ENCODE measurements at regions not wholly inside any gene's neighbourhood (a gene's known extent, or its start where the extent isn't known, plus 50 kb on each side); places are given as distances from the start of the nearest gene placed in this dataset.

DNA sequence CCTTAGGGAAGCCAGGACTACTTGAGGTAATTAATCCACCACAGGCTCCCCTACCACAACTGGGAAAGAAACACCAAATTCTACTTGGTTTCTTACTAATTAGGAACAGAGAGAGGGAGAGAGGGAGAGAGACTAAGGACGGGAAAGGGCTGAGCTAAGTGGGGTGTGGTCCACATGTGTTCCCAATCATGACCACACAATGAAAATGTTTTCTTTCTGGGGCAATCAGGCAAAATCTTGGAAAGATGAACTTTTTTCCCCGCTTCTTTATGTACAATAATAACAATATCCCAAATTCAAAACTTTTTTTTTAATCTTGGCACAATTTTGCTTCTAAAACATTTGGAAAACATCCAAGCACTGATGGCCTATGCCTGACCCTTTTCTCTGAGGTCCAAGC is 734.4 kb downstream of the MAFB start:
- DNase-seq: no peak

DNA sequence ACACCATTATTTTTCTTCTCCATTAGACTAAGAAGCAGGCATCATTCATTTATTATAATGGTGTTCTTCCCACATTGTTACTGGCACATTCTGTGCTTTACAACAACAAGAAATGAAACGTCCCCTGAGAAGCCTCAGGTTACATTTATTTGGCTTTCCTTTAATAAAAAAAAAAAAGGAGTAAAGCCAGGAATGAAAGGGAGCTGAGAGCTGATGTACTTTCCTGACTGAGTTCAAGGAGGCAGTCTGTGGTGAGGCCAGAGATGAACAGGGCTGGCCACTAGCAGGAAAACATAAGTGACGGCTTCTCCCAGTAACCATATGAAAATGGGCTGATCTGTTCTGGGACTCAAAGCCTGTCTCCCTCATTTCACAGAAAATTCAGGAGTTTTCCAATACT is 742.1 kb downstream of the MAFB start:
- no peak for DNase-seq

DNA sequence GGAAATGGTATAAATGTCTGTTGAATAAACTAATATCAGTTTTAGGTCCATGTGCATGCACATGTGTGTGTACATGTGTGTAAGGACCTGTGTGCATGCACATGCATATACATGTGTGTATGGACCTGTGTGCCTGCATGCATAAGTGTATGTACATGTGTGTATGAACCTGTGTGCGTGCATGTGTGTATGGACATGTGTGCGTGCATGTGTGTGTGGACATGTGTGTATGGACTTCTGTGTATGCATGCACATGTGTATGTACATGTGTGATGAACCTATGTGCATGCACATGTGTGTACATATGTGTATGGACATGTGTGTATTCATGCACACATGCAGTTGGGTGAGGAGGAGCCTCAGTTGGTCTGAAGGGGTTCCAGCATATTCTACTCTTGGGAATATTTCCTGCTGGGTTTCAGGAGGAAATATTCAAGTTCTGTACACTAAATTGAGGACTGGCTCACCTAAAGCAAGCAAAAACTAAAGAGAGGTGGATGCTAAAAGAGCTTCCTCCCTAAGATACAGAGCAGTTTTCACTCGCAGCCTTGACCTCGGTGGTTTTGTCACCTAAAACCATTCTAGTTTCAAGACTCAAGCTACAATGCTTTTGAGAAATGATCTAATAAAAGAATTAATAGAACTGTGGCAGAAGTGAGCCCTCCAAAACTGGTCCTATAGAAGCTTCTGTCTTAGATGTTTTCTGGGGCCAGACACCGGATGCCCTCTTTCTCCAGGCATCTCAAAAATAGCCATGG is 742.8 kb downstream of the MAFB start:
- DNase-seq: no peak

DNA sequence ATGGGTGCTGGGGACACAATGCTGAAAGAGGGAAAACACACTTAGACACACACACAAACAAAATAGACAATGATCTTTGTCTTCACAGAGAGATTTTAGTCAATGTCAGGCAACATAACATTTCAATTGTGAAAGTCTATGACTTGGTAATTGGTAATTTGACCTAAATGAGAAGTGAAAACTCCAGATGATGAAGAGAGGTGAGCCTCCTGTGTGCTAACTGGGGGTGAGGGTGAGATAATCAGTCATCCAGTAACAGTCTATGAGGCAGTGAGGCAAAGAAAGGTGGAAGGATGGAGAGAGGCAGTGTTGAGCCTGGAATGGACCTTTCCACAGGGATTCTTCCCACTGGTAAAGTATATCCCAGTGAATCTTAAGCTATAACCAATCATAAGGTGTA is 744.2 kb downstream of the MAFB start:
- DNase-seq: no peak

DNA sequence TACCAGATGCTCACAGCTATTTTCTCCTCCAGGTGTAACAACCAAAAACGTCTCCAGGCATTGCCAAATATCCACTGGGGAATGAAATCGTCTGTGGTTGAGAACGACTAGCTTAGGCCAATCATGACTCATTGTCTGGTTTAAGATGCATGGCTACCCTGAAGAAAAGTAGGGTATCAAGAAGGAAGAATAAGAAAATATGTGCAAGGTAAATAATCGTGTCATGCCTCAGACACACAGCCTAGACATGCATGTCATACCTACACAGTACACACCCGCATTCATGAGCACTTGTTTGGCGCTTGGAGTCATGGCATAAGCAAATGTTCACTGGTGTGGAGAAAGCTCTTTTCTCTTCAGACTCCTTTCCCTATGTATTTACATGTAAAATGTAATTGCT is 745.7 kb downstream of the MAFB start:
- DNase-seq: no peak

DNA sequence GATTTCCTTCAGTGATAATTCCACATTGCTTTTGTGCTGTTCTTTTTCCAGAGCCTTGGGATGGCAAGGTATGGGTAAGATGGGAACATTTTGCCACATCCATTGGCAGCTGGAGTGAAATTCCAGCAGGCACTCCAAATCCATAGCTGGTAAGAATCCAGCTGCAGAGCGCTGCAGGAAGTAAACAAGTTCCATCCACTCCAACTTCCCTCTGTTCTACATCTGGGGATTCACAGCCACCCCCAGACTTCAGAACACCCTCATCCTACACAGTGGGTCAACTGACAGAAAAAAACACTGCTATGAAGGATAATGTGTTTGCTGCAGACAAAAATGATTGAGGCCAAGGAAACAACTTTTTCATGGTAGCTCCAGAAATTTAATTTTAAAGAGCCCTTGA is 747.8 kb downstream of the MAFB start:
- no peak for DNase-seq

DNA sequence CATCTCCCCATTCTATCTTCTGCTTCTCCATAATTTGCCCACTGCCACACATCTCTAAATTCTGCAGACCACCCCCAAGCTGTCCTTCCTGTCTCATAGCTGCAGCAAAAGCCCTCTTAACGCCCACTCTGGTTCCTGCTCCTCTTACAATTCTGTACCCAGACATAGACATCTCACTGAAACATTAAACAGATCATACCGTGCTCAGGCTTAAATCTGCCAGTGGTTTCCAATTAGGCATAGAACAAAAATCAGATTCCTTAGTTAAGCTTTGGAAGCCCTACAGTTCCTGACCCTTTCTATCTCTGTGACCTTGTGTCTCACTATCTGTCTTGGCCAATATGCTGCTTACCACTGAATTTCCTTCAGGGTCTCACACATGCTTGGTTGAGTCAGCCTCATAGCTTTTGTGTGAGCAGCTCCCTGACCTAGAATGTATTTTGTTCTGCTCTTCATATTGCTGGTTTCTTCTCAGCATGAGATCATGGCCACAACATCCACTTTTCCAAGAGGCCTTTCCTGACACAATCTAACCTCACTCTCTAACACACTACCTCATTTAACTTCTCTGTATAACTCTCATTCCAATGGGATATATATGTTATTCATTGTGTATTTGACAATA is 749.7 kb downstream of the MAFB start:
- no peak for DNase-seq

DNA sequence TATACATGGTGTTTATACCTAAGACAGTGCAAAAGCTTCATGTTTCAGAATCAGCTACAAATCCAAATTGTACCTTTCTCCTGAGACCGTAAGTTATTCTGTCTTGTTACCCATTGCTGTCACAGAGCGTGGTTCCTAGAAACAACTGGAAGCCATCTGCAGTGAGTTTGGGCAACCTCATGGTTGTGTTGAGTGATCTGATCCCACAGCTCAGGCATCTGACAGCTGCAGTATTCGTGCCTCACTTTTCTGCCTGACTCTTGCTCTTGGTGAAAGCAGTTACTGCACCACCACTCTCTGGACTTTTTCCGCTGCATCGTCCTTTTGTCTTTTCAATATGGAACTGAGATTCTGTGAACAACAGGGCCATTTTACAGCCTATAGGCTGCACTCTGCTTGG is 752.6 kb downstream of the MAFB start:
- DNase-seq: no peak

DNA sequence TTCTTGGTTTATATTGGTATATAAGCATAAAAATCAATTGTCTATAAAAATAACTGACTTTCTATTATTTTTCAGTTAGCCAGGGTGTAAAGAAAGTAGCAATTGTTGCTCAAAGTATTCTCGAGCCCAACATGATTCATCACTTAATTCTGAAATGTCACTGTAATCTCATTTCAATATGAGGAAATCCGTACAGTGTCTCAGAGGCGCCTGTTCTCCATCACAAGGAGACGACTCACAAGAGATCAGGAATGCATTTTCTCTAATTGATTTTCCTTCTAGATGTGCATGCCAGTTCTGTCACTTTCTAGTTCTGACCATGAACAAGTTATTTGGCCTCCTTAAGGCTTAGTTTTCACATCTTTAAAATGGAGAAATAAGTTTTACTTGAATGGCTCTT is 753.1 kb downstream of the MAFB start:
- DNase-seq: no peak

DNA sequence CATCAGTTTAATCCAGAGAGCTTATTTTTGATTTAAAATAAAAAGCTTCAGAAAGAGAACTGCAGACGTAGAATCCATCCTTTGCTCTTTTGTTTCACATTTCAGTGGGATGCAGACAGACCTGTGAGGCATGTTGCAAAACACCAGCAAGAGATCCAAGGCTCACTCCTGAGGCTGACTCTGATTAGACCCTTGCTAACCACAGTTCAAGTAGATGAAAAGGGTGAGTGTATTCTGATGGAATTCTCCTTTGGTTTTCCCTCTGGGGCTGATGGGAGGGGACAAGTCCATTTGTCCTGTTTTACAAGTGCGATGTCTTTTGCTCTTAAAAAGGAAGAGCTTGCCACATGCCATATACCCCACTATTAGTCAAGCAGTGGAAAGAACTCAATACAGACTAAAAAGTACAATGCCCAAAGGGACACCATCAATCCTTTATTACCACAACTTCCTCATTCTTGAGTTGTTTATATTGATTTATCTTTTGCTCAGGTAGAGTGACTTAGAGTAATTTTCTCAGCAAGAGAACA is 772.7 kb downstream of the MAFB start:
- no peak for DNase-seq

DNA sequence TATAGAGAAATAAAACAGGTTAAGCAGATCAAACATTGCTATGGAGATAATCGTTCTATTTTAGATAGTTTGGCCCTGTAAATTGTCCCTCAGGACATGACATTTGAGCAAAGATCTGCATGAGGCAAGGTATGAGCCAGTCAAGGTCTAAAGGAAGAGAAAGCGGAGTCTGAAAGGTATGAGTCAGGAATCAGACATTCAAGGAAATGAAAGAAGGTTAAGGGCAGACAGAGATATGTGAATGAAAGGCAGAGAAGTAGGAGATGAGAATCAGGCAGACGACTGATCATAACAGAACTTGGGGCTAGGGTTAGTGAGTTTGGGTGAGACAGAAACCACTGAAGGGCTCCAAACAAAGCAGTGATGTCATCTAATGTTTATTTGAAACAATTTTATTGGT is 775.8 kb downstream of the MAFB start:
- DNase-seq: no peak

DNA sequence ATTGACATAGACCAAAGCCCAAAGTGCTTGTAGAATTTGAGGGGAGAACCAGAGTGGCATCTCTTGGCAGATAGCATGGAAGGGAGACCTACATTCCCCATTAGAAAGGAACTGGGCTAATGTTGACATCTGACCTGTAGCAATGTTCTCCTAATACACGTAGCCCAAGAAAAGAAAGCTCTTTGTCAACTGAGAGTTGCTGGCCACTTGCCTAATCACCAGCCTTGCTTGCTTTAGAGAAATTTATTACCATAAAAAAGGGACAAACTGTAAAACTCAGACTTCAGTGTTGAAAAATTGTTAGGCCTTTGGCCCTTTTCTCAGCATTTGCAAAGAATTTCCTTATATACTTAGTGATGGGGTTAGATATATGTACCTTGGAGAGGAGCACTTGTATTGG is 777.5 kb downstream of the MAFB start:
- DNase-seq: no peak

DNA sequence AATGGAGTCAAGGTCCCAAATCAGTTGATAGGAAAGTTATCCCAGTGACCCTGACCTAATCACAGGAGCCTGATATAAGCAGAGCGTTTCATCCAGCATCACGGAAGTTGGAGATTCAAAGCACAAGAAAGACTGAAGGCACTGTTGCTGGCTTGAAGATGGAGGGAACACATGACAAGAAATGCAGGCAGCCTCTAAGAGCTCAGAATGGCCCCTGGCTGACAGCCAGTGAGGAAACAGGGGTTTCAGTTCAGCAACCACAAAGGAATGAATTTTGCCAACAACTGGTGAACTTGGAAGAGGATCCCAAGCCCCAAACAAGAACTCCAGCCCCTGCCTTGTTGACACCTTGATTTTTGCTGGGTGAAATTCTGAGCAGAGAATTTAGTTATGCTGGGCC is 778.5 kb downstream of the MAFB start:
- DNase-seq: no peak

DNA sequence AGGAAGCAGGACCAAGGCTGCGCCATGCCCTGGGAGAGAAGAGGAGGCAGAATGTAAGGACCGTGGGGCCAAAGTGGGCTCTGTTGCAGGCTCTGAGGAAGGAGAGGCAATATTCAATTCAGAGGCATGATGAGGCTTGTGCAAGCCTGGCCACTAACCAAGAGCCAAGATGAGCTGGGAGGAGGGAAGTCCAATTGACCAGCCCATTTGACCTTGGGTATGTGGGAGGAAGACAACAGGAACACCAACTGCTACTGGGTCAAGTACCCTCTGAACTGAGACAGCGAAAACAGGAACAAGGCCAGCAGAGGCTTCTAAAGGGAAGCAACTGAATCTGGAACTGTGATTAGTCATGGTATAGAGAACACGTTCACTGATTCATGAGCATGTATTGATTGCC is 779.6 kb downstream of the MAFB start:
- DNase-seq: no peak

DNA sequence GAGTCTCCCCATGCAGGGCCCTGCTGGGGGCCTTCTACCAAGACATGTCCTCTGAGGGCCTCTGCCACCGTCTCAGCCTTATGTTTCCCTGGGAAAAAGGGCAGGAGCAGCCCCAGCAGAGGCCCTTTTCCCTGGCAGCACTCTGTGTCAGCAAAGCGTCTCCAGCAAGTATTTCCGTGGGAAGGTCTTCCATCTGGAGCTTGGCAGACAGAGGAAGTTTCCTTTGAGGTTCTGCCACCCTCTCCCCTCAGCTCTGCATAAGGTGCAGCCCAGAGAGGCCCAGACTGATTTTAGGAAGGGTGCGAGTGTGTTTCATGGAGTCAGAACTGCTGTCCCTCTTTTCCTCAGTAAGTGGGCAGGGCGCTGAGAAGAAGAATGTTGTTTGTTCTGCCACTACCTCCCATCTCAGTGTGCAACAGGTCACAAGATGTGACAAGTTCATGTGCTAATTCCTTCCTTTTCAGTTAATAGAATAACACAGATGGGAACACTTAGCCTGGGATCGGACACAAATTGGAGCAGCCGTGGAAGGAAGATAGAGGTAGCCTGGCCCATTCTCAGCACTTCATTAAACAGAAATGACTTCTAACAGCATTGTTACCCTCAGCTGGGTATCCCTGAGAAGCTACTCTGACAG is 784.4 kb downstream of the MAFB start:
- DNase-seq: no peak

DNA sequence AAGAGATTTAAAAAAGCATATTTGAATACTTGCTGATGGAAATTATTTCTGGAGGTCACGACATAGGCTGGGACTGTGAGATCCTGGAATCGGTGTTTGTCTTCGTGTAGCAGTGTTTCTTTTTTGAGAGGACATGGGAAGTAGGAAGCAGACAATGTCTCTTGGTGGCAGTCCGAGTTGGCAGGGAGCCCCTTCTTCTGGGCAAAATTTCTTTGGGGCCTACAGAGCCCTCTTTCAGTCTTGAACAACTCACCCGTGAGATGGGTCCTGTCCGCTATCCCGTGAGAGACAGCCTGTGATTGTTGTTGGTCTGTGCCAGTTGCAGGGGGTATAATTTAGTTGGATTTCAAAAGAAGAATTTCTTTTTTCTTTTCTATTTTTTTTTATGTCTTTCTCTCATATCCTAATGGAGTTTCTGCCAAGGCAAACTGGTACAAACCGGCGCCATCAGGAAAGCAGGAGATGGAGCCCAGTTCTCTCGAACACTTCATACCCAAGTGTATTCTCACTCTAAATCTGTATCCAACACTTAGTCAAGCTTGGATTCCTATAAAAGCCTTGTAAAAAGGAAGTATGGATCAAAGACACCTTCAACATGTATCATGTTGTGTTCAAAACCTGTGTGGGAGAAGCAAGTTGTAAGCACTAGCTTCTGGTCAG is 785.1 kb downstream of the MAFB start:
- no peak for DNase-seq

DNA sequence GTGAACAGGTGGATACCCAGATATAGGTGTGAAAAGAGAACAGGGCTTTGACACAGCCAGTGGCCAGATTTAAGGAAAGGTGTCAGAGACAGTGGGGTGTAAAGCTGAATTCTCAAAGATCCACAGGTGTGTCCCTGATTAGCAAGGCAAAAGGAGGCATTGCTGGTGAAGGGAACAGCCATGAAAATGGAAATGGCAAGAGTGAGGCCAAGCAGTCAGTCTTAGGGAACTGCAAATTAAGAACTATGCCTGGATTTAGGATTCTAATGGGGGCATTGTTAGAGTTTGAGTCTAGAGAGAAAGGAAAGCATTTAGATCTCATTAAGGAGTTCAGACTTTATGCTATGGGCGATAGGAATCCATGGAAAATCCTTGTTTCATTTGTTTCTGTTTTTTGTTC is 789.2 kb downstream of the MAFB start:
- no peak for DNase-seq

DNA sequence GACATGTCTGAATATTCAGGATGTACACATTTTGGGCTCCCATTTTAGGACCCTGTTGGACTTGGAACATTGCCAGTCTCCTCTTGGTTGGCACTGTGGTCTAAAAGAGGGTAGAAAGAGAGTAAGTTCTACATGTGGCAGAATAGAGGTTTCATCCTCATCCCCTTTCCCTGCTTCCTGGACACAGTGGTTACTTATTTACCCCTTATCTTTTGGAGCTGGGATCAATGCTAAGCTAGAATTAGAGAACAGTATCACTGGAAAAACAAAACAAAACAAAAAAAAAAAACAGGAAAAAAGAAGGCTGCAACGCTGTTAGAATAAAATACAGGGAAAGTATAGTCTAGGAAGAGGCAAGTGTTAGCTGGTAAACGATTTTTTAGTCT is 790.6 kb downstream of the MAFB start:
- no peak for DNase-seq

DNA sequence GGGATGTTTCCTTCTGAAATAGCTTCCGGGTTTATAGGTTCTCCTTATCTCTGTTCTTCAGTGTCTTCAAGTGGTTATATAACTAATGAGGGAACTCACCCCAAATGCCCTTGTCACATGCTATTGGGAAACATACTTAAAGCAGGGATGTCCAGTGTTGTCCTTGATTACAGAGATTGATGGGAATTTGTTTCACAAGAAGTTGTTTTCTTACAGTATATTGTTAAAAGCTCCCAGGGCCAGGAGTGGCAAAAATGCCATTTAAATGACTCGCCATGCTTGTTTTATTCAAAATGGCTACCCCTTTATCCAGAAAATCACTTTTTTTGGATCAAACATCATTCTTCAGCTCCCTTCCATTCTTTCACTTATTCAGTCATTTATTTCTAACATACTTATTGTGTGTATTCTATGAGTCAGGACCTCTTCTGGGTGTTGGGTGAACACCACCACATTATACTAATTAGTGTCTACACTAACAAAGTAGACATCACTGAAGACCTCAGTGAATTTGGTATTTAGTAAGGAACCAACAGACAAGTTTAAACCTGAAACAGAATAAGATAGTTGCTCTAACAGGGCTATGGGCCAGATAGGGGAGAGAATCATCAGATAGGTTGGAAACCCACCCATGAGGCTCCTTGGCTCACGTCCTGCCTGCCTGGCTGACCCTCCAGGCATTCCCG is 791.1 kb downstream of the MAFB start:
- DNase-seq: no peak

DNA sequence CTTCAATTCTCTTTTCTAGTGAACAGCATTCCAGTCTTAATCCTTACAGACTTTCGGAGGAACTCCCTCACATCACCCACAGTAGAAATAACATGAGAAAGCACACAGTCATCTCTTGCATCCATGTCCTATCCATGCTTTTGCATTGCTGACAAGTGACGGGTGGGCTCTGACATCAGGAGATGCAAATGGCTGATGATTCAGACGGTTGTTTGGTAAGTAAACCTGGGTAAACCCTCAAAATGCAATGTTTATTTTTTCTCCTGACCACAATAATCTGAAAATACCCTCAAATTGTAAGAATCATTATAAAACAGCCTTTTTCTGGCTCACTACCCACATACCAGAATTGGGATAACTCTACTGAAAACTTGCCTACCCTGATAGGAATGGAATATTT is 792.0 kb downstream of the MAFB start:
- DNase-seq: no peak

DNA sequence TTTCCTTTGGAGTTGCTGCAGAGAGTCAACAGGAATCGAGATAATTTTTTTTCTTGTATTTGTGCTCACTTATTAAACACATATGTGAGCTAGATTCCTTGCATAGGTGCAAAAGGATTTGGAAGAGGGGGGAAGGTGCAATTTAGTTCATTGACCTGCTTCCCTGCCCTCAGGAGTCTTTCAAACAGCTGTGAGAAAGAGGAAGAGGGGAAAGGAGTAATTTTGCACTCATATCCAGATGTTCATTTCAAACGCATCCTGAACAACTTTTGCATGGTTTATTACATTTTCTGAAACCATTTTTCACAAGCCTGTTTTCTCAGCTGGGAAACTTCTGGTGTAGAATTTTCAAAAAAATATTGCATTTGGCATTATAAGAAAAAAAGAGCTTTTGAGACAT is 795.0 kb downstream of the MAFB start:
- no peak for DNase-seq

DNA sequence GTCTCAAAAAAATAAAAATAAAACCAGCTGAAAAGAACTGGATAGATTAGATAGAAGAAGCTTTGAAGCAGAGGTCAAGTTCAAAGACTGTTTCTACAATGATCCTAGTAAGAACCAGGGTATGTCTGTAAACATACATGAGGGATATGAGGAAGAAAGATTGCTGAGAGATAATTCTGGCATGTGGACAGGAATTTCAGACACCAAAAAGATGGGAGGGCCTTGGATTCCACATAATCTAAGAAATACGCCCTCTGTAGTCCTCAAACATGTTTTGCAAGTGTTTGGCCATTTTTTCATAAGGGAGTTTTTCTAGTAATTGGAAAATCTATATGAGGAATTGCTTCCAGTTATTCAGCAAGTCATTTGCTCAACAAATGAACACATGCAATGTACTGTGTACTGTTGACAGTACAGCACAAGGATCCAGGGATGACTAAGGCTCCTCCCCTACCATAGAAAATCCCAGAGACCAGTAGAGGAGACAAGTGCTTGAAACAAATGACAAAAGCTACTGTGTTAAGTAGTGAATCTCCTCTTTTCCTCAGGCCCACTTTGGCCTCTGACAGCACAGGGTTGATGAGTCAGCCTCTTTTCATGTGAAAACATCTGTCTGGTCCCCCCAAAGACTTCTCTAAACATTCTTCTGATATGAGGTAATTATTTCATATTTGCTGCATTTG is 795.9 kb downstream of the MAFB start:
- no peak for DNase-seq

DNA sequence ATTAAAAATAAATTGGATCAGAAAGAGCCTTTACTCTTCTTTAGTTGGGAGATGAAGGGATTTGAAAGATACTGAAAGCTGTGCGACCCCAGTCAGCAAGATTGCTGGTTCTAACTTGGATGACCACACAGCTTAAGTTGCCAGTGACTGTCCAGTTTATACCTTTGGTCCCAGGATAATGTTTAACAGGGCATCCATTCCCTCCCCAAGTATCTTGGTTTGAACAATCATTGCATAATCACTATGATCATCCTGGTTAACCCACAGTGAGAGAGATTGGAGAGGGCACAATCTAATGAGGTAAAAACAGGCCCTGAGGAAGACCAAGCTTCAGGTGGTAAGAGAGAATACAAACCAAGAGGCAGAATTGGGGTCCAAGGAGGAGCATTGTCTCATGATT is 798.3 kb downstream of the MAFB start:
- no peak for DNase-seq

Measured in AML-193 (cell line).